ENCODE measurements at regions not wholly inside any gene's neighbourhood (a gene's known extent, or its start where the extent isn't known, plus 50 kb on each side); places are given as distances from the start of the nearest gene placed in this dataset.
"Not testable (repeated sequence)": the region's sequence is repeated elsewhere in the genome, so short reads cannot be mapped to it uniquely, and the experiment has no call there.

DNA sequence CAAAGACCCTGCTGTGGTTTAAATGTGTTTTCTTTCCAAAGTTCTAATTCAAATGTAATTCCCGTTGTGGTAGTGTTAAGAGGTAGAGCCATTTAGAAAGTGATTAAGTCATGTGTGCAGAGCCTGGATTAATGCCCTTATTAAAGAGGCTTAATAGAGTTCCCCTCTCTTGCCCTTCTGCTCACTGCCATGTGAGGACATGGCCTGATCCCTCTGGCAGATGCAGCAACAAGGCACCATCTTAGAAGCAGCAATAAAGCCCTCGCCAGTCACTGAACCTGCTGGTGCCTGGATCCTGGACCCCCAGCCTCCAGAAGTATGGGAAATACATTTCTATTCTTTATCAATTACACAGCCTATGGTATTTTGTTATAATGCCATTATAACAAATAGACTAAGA lies 485.2 kb downstream of the DCDC2C start:
- Mint-ChIP-seq H3K4me3 (no peak overlapping the region), H3K27ac (no peak overlapping the region), H3K36me3 (peaks cover 0 to 4% (median 0%) of the 10 kb centered on the region in 3 donors), H3K9me3 (peaks cover 0 to 24% (median 9%) of the 10 kb centered on the region in 9 donors), H3K27me3 (no peaks in the 10 kb centered on the region), H3K4me1 (no peaks in the 10 kb centered on the region)
- ATAC-seq, result no peak
- DNase-seq, result no peak
- POLR2A ChIA-PET, result no interaction called here

DNA sequence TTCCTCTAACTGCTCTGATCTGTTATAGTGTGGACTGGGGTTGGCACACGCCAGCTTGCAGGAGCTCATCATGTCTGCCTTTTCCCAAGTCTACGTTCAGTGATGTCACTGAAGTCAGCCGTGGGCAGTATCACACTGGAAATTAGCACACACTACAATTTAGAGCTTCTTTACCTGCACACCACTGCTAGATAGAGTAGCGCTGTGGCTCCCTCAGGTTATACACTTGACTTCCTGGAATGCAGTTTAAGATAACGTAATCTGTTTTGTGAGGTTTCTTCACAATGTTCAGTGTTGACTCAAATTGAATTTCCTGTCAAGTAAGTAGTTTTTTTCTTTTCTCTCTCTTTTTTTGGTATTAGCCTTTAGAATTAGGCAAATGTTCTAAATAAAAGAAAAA lies 487.2 kb downstream of the DCDC2C start:
- Mint-ChIP-seq H3K4me1 (no peaks in the 10 kb centered on the region), H3K4me3 (no peak overlapping the region), H3K27me3 (no peaks in the 10 kb centered on the region), H3K36me3 (peaks cover 0 to 4% (median 0%) of the 10 kb centered on the region in 3 donors), H3K9me3 (peaks cover 0 to 42% (median 13%) of the 10 kb centered on the region in 9 donors), H3K27ac (no peak overlapping the region)
- ATAC-seq (no peak), DNase-seq (no peak)
- POLR2A ChIA-PET, result no interaction called here

DNA sequence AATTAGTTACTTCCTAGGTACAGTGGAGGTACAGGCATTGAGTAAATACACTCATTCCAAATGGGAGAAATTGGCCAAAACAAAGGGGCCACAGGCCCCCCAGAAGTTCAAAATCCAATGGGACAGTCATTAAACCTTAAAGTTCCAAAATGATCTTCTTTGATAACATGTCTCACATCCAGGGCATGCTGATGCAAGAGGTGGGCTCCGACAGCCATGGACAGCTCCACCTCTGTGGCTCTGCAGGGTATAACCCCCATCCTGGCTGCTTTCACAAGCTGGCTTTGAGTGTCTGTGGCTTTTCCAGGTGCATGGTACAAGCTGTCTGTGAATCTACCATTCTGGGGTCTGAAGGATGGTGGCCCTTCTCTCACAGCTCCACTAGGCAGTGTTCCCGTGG lies 488.7 kb downstream of the DCDC2C start:
- ATAC-seq, result no peak
- DNase-seq, result no peak
- H3K27ac Mint-ChIP-seq, result no peak overlapping the region
- no peak overlapping the region for H3K4me3 Mint-ChIP-seq
- H3K4me1 Mint-ChIP-seq, result no peaks in the 10 kb centered on the region
- H3K36me3 Mint-ChIP-seq, result peaks cover 0 to 4% (median 0%) of the 10 kb centered on the region in 3 donors
- peaks cover 0 to 47% (median 14%) of the 10 kb centered on the region in 9 donors for H3K9me3 Mint-ChIP-seq
- no peaks in the 10 kb centered on the region for H3K27me3 Mint-ChIP-seq
- POLR2A ChIA-PET, result no interaction called here

DNA sequence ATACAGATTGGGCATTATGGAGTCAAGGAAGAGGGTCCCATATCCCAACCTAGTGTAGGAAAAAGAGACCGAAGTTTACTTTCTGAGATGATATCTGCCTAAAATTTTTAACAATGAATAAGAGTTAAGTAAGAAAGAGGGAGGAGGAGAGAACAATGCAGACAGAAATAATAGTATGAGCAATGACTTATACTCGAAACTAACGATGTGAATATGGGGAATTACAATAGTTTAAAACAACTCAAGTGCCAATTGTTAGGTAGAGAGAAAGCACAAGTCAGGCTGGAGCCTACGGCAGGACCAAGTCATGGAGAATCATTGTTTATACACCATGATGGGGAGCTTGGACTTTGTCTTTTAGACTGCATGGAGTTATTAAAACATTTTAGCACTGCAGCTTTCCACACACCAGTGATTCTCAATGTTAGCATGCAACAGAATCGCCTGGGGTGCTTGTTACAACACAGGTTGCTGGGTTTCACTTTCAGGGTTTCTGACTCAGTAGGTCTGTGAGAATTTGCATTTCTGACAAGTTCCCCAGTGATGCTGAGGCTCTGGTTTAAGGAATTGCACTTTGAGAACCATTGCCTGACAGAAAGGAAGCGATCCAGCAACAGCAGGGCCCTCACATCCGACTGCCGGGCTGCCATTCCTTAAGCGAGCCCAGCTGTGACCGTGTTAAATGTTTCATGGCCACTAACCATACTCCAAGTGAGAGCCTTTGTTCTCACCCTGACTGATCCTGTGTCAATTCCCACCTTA lies 511.2 kb downstream of the DCDC2C start:
- Mint-ChIP-seq H3K36me3 (no peaks in the 10 kb centered on the region), H3K9me3 (peaks cover 0 to 17% (median 8%) of the 10 kb centered on the region in 9 donors), H3K27me3 (no peaks in the 10 kb centered on the region), H3K27ac (no peak overlapping the region), H3K4me3 (no peak overlapping the region), H3K4me1 (no peaks in the 10 kb centered on the region)
- ATAC-seq (no peak), DNase-seq (no peak)
- POLR2A ChIA-PET, result no interaction called here

DNA sequence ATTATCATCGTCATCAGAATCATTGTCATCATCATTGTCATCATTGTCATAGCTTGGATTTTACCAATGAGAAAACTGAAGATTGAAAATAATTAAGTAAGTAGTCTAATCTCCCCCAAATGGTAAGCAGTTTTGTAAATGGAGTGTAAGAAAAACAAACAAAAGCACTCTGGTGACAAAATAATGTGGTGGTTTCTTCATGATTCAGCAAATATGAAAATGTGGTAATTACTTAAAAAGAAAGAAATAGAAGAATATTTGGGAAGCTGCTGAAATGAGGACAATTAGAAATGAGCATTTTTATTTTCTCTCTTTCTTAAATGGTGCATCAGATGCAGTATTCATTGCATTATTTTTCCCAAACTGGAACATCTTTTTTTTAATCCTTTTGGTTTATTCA lies 514.4 kb downstream of the DCDC2C start:
- POLR2A ChIA-PET, result no interaction called here
- no peak overlapping the region for H3K4me3 Mint-ChIP-seq
- H3K27ac Mint-ChIP-seq, result no peak overlapping the region
- ATAC-seq (no peak), DNase-seq (no peak)
- no peaks in the 10 kb centered on the region for H3K36me3 Mint-ChIP-seq
- H3K27me3 Mint-ChIP-seq, result no peaks in the 10 kb centered on the region
- H3K4me1 Mint-ChIP-seq, result no peaks in the 10 kb centered on the region
- H3K9me3 Mint-ChIP-seq, result peaks cover 1 to 18% (median 7%) of the 10 kb centered on the region in 9 donors

DNA sequence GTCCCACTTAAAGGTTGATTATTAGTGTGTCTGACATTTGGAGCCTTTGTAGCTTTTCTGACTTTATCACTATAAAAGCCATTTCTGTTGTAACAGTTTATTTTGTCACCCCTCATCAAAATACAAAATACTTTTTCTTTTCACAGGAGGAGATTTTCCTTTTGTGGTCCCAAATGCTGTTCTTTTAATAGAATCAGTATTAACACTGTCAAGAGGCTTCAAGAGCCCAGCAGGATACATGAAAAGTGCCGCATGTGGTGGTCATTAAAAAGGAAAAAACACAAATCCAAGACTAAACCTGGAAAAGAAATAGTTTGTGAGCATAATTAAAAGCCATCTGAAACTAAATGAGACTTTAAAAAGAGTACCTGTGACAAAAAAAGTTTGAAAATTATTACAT lies 515.7 kb downstream of the DCDC2C start:
- Mint-ChIP-seq H3K4me1 (no peaks in the 10 kb centered on the region), H3K27me3 (no peaks in the 10 kb centered on the region), H3K36me3 (no peaks in the 10 kb centered on the region), H3K4me3 (no peak overlapping the region), H3K27ac (no peak overlapping the region), H3K9me3 (peaks cover 0 to 20% (median 5%) of the 10 kb centered on the region in 9 donors)
- DNase-seq, result no peak
- POLR2A ChIA-PET, result no interaction called here
- ATAC-seq, result no peak

DNA sequence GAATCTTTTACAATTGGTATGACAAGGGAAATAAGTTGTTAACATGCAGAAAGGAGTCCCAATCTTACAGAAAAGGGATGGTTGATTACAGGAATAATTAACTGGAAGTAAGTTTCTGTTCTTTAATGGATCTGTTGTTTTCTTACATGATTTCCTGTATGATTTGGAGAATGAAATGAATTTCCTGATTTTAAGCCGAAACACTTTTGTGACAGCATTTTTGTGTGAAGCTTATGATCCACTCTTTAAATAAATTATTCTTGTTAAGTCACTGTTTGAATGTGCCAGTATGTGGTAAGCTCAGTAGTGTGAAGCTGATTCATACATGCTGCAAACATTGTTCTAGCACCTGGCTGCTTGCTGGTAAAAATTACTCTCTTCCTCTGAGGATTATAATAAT lies 516.2 kb downstream of the DCDC2C start:
- Mint-ChIP-seq H3K4me1 (no peaks in the 10 kb centered on the region), H3K4me3 (no peak overlapping the region), H3K27me3 (no peaks in the 10 kb centered on the region), H3K27ac (no peak overlapping the region), H3K36me3 (no peaks in the 10 kb centered on the region), H3K9me3 (peaks cover 0 to 20% (median 5%) of the 10 kb centered on the region in 9 donors)
- POLR2A ChIA-PET, result no interaction called here
- ATAC-seq (no peak), DNase-seq (no peak)

DNA sequence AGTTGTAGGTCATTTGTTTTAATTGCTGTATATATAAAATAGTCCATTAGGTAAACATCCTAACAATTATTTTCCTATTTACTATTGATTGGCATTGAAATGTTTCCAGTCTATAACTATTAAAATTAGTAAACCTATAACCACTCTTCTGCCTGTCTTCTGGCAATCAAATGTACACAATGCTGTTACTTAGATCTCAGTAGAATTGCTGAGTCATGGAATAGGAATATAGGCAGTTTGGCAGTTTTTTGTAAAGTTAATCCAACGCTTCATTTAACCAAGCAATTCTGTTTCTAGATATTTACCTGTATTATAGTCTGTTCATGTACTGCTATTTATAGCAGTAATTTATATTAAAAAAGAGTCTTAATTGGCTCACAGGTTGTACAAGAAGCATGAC lies 518.1 kb downstream of the DCDC2C start:
- peaks cover 0 to 20% (median 4%) of the 10 kb centered on the region in 9 donors for H3K9me3 Mint-ChIP-seq
- ATAC-seq, result no peak
- H3K27me3 Mint-ChIP-seq, result no peaks in the 10 kb centered on the region
- H3K4me3 Mint-ChIP-seq, result no peak overlapping the region
- H3K27ac Mint-ChIP-seq, result no peak overlapping the region
- no peak for DNase-seq
- H3K4me1 Mint-ChIP-seq, result no peaks in the 10 kb centered on the region
- POLR2A ChIA-PET, result no interaction called here
- H3K36me3 Mint-ChIP-seq, result no peaks in the 10 kb centered on the region

DNA sequence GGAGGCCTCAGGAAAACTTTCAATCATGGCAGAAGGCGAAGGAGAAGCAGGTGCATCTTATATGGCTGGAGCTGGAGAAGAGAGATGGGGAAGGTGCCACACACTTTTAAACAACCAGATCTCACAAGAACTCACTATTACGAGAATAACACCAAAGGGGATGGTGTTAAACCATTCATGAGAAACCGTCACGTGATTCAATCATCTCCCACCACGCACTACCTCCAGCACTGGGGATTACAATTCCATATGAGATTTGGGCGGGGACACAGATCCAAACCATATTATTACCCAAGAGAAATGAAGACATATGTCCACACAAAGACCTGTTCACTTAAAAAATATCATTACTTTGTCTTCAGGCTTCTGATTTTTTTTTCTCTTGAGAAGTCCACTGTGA lies 518.5 kb downstream of the DCDC2C start:
- H3K4me3 Mint-ChIP-seq, result no peak overlapping the region
- peaks cover 0 to 20% (median 3%) of the 10 kb centered on the region in 9 donors for H3K9me3 Mint-ChIP-seq
- ATAC-seq (no peak), DNase-seq (no peak)
- no peaks in the 10 kb centered on the region for H3K4me1 Mint-ChIP-seq
- no peak overlapping the region for H3K27ac Mint-ChIP-seq
- no peaks in the 10 kb centered on the region for H3K27me3 Mint-ChIP-seq
- POLR2A ChIA-PET, result no interaction called here
- H3K36me3 Mint-ChIP-seq, result no peaks in the 10 kb centered on the region

DNA sequence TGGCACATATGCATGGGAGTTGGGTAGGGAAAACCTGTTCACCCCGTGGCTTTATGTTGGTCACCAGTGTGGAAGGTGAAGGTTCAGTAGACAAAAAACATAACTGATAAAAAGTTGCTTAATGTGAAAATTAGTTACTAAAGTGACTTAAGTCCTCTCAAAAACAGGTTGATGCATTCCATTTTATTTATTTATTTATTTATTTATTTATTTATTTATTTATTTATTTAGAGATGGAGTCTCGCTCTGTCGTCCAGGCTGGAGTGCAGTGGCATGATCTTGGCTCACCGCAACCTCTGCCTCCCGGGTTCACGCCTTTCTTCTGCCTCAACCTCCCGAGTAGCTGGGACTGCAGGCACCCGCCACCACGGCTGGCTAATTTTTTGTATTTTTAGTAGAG lies 541.0 kb downstream of the DCDC2C start:
- ATAC-seq, H3K4me1 Mint-ChIP-seq, DNase-seq, H3K27ac Mint-ChIP-seq, H3K27me3 Mint-ChIP-seq, POLR2A ChIA-PET, H3K4me3 Mint-ChIP-seq, H3K36me3 Mint-ChIP-seq: not testable (repeated sequence)
- peaks cover 2 to 26% (median 18%) of the 10 kb centered on the region in 9 donors for H3K9me3 Mint-ChIP-seq

DNA sequence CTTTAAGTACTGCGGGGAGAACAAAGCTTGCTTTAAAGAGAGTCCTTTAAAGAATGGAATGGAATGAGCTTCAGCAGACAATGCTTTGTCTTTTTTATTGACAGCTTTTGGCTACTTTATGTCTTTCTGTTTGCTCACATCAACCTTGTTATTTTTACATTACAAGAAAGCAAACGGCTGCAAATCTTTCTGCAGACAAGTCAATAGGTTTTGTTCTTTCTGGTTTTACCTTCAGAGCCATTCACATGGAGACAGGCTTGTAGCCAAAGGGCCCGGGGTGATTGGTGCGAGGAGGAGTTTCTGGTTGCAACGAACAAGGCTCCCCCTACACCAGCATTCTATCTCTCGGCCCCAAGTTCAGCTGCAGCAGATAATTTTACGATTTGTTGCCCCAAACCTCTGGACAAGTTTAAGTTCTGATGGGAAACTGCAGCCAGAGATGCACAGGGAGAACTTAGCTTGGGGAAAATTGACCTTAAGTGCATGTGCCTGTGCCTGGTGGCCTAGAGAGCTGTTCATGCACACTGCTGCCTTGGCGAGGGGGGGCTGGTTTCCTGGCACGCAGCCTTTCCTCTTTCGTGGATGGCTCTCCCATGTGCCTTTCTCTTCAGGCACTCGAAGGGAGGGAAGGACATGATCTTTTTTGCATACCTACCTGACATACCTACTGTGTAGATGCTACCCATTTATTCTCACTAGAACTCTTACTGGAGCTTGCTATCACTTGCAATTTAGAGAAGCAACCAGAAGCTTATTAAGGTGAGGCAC lies 543.2 kb downstream of the DCDC2C start:
- Mint-ChIP-seq H3K27ac (no peak overlapping the region), H3K27me3 (peaks cover 0 to 3% (median 0%) of the 10 kb centered on the region in 5 donors), H3K36me3 (peaks cover 0 to 5% (median 0%) of the 10 kb centered on the region in 3 donors), H3K9me3 (peaks cover 5 to 20% (median 14%) of the 10 kb centered on the region in 9 donors), H3K4me3 (no peak overlapping the region), H3K4me1 (no peaks in the 10 kb centered on the region)
- DNase-seq (no peak), ATAC-seq (no peak)
- POLR2A ChIA-PET, result no interaction called here

DNA sequence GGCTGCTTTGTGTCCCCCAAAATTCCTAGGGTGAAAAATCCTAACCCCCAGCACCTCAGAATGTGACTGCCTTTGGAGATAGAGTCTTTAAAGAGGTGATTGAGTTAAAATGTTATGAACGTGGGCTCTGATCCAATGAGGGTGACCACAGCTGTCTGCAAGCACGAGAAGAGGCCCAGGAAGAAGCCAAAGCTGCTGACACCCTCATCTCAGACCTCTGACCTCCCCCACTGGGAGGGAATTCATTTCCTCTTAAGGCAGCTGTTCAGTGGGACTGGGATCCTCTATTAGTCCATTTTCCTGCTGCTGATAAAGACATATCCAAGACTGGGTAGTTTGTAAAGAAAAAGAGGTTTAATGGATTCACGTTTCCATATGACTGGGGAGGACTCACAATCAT lies 544.4 kb downstream of the DCDC2C start:
- no peak for DNase-seq
- POLR2A ChIA-PET, result no interaction called here
- Mint-ChIP-seq H3K27me3 (peaks cover 0 to 3% (median 0%) of the 10 kb centered on the region in 5 donors), H3K9me3 (peaks cover 5 to 17% (median 12%) of the 10 kb centered on the region in 9 donors), H3K4me3 (no peak overlapping the region), H3K4me1 (no peaks in the 10 kb centered on the region), H3K27ac (no peak overlapping the region), H3K36me3 (peaks cover 0 to 4% (median 0%) of the 10 kb centered on the region in 3 donors)
- no peak for ATAC-seq

DNA sequence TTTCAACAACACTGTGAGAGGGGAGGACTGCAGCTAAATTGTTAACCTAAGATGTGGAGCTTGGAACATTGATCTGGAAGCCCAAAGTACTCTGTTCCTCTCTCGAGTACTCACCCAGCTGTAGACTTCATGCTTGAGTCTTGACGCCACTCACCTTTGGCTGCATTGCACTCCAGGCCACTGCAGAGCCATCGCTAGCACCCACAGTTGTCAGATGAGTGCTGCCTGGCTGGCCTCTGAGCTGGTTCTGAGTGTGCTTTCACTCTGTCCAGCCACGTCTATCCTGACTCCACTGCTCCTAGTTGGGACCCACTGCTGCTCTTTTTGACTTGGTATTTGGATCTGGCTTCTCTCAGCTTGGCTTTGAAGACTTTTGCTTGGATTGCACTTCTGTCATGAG lies 552.1 kb downstream of the DCDC2C start:
- H3K27ac Mint-ChIP-seq, result no peak overlapping the region
- H3K27me3 Mint-ChIP-seq, result peaks cover 0 to 3% (median 0%) of the 10 kb centered on the region in 5 donors
- H3K36me3 Mint-ChIP-seq, result no peaks in the 10 kb centered on the region
- DNase-seq (no peak), ATAC-seq (no peak)
- POLR2A ChIA-PET, result no interaction called here
- H3K4me3 Mint-ChIP-seq, result no peak overlapping the region
- no peaks in the 10 kb centered on the region for H3K4me1 Mint-ChIP-seq
- H3K9me3 Mint-ChIP-seq, result peaks cover 0 to 15% (median 0%) of the 10 kb centered on the region in 9 donors
